ENCODE measurements at regions not wholly inside any gene's neighbourhood (a gene's known extent, or its start where the extent isn't known, plus 50 kb on each side); places are given as distances from the start of the nearest gene placed in this dataset.
"Not testable (repeated sequence)": the region's sequence is repeated elsewhere in the genome, so short reads cannot be mapped to it uniquely, and the experiment has no call there.

GRCh38 chr2:65568656-65569440, 136.4 kb upstream of the SPRED2 start:
- H3K23ac ChIP-seq (ENCODE audit: low read depth, low read length); H2AK9ac ChIP-seq (replicated peaks; ENCODE audit: low read depth, low read length, poor library complexity); H3K36me3 ChIP-seq (ENCODE audit: control insufficient read depth, insufficient read depth, low read length); H3K56ac ChIP-seq (ENCODE audit: extremely low read depth, insufficient read depth, low read length); H4K8ac ChIP-seq (ENCODE audit: low read depth in 2 of 2, low read length in 2 of 2); H3K79me1 ChIP-seq (ENCODE audit: low read depth in 1 of 2, low read length in 2 of 2); H3K9me3 ChIP-seq (ENCODE audit: control insufficient read depth, insufficient read depth, low read length); H2AFZ ChIP-seq (replicated peaks; ENCODE audit: low read length, poor library complexity); H3K4me2 ChIP-seq (ENCODE audit: low read depth, low read length); H2AK5ac ChIP-seq (ENCODE audit: low read depth, low read length); H2BK15ac ChIP-seq (ENCODE audit: low read depth, low read length); POLR2A ChIA-PET (ENCODE audit: unreplicated experiment); ATAC-seq (ENCODE audit: low read depth); H3K9ac ChIP-seq (ENCODE audit: low read depth, low read length); intact Hi-C loops (cut with micrococcal nuclease); H2BK120ac ChIP-seq (ENCODE audit: low read depth, low read length); dilution Hi-C loops (cut with HindIII; ENCODE audit: low sequenced_read_pairs, unreplicated experiment); H3K4ac ChIP-seq (ENCODE audit: low read depth, low read length); H4K20me1 ChIP-seq (ENCODE audit: insufficient read depth, low read length); DNase-seq; H4K5ac ChIP-seq (ENCODE audit: low read depth, low read length); H4K91ac ChIP-seq (ENCODE audit: insufficient read depth, low read depth, low read length); H3K27me3 ChIP-seq (ENCODE audit: control insufficient read depth, insufficient read depth, low read length); H3K9me1 ChIP-seq (ENCODE audit: insufficient read depth, low read length); BruUV-seq (replicated peaks); H3K4me3 ChIP-seq (ENCODE audit: insufficient read depth, low read depth, low read length); H3K14ac ChIP-seq (replicated peaks; ENCODE audit: low read depth, low read length); H3K18ac ChIP-seq (ENCODE audit: low read depth, low read length); CTCF ChIA-PET; H3K4me1 ChIP-seq (ENCODE audit: control insufficient read depth, insufficient read depth, low read length); H2BK5ac ChIP-seq (ENCODE audit: low read depth, low read length, poor library complexity, severe bottlenecking); H2BK20ac ChIP-seq (ENCODE audit: low read depth, low read length); H3K27ac ChIP-seq (ENCODE audit: insufficient read depth, low read length): not testable (repeated sequence)
- no CpG with 5 or more reads among the region's 4 CpGs for WGBS, 2 experiments (ENCODE audit: extremely low coverage in 2 of 2, insufficient read length in 1 of 2)
- in situ Hi-C loops (cut with MboI; ENCODE audit: low sequenced_read_pairs): loop anchor here (25.0 kb wide), 1 partner anchor 507 kb away; the partner anchor contains the start of gene CEP68

Measured in IMR-90 (cell line).